Epithelial cell of esophagus (primary cell): ENCODE measurements at regions not wholly inside any gene's neighbourhood (a gene's known extent, or its start where the extent isn't known, plus 50 kb on each side); places are given as distances from the start of the nearest gene placed in this dataset.

ENCODE experiments used
- DNase-seq: peaks from one replicate; pipeline ENCODE4 v3.0.0; 2010; ENCODE audit warnings: low read depth
- H3K4me3 ChIP-seq: 2 replicates; pipeline ENCODE4 v1.5.1; 2011; ENCODE audit warnings: mild to moderate bottlenecking, low read length, control low read depth
- CTCF ChIP-seq: IDR thresholded peaks from 2 replicates; pipeline ENCODE4 v1.5.1; 2011; ENCODE audit warnings: low read depth, mild to moderate bottlenecking, low read length, control low read depth, inconsistent platforms; ENCODE audit not compliant: insufficient read depth; ENCODE audit errors: missing control alignments

GRCh38 chr13:91105270-91105669 lies 242.2 kb upstream of the MIR17HG start:
- no peak for TF ChIP-seq CTCF
- no peak for DNase-seq
- H3K4me3 ChIP-seq = no peak overlapping the region

- DNase-seq = no peak
- no peak for TF ChIP-seq CTCF
- no peak overlapping the region for H3K4me3 ChIP-seq
These were observed 240.9 kb upstream of the MIR17HG start for GRCh38 chr13:91106565-91106964.

- no peak for DNase-seq
- no peak for TF ChIP-seq CTCF
- no peak overlapping the region for H3K4me3 ChIP-seq
These were observed 239.2 kb upstream of the MIR17HG start for GRCh38 chr13:91108315-91108714.

GRCh38 chr13:91111476-91112200 lies 235.8 kb upstream of the MIR17HG start:
- no peak for DNase-seq
- no peak overlapping the region for H3K4me3 ChIP-seq
- no peak for TF ChIP-seq CTCF

GRCh38 chr13:91112201-91112923 lies 235.1 kb upstream of the MIR17HG start:
- no peak for DNase-seq
- no peak for TF ChIP-seq CTCF
- H3K4me3 ChIP-seq = no peak overlapping the region

GRCh38 chr13:91112924-91113277 lies 234.6 kb upstream of the MIR17HG start:
- DNase-seq = no peak
- no peak overlapping the region for H3K4me3 ChIP-seq
- no peak for TF ChIP-seq CTCF
